Stimulated activated CD8-positive, alpha-beta memory T cell treated with anti-CD3 and anti-CD28 coated beads, Interleukin-7, amount 100 ng/mL, for 4 hours (primary cell): ENCODE measurements at regions not wholly inside any gene's neighbourhood (a gene's known extent, or its start where the extent isn't known, plus 50 kb on each side); places are given as distances from the start of the nearest gene placed in this dataset.

ENCODE experiments used
- DNase-seq, 2 donors: peaks; one replicate each; pipeline ENCODE4 v3.0.0-alpha.2; 2020; ENCODE audit warnings: low read depth in 2 of 2

GRCh38 chr13:72346716-72347115 lies 380.7 kb downstream of the MZT1 start:
- no peak for DNase-seq

- DNase-seq: no peak
Measured at GRCh38 chr13:72342364-72342763, 385.1 kb downstream of the MZT1 start.

- no peak for DNase-seq
Measured at GRCh38 chr13:72341904-72342303, 385.5 kb downstream of the MZT1 start.

- no peak for DNase-seq
Measured at GRCh38 chr13:72317346-72318109, 409.9 kb downstream of the MZT1 start.

- no peak for DNase-seq
Measured at GRCh38 chr13:72316716-72317115, 410.7 kb downstream of the MZT1 start.

- DNase-seq: no peak
Measured at GRCh38 chr13:72315312-72315711, 412.1 kb downstream of the MZT1 start.

- DNase-seq: no peak
Measured at GRCh38 chr13:72314210-72314609, 413.2 kb downstream of the MZT1 start.

GRCh38 chr13:72313546-72313945 lies 413.9 kb downstream of the MZT1 start:
- DNase-seq: no peak

GRCh38 chr13:72303941-72304746 lies 423.3 kb downstream of the MZT1 start:
- no peak for DNase-seq

- no peak for DNase-seq
Measured at GRCh38 chr13:72296246-72296645, 429.2 kb upstream of the DACH1 start.

GRCh38 chr13:72295153-72295552 lies 428.1 kb upstream of the DACH1 start:
- no peak for DNase-seq

GRCh38 chr13:72293206-72293605 lies 426.2 kb upstream of the DACH1 start:
- no peak for DNase-seq

- no peak for DNase-seq
Measured at GRCh38 chr13:72290962-72291681, 424.1 kb upstream of the DACH1 start.

- no peak for DNase-seq
Measured at GRCh38 chr13:72286421-72286820, 419.4 kb upstream of the DACH1 start.

GRCh38 chr13:72284791-72285190 lies 417.8 kb upstream of the DACH1 start:
- DNase-seq: no peak

- no peak for DNase-seq
Measured at GRCh38 chr13:72261732-72262131, 394.7 kb upstream of the DACH1 start.

- DNase-seq: no peak
Measured at GRCh38 chr13:72259528-72259927, 392.5 kb upstream of the DACH1 start.

- DNase-seq: no peak
Measured at GRCh38 chr13:72258340-72258981, 391.5 kb upstream of the DACH1 start.

GRCh38 chr13:72255908-72256307 lies 388.9 kb upstream of the DACH1 start:
- DNase-seq: no peak

- no peak for DNase-seq
Measured at GRCh38 chr13:72253754-72254153, 386.8 kb upstream of the DACH1 start.

- no peak for DNase-seq
Measured at GRCh38 chr13:72246396-72246795, 379.4 kb upstream of the DACH1 start.

- no peak for DNase-seq
Measured at GRCh38 chr13:72244788-72245187, 377.8 kb upstream of the DACH1 start.
